ENCODE measurements at regions not wholly inside any gene's neighbourhood (a gene's known extent, or its start where the extent isn't known, plus 50 kb on each side); places are given as distances from the start of the nearest gene placed in this dataset.

GRCh38 chr2:235170016-235170415, 218.2 kb downstream of the SH3BP4 start:
- DNase-seq: peak; percentile 44
- Histone ChIP-seq H3K36me3 (replicated peaks) (no peaks in the 10 kb centered on the region), H3K27ac (no peak overlapping the region), H3K27me3 (replicated peaks) (no peaks in the 10 kb centered on the region), H3K4me3 (ENCODE audit: low read depth, low read length) (no peak overlapping the region)
- in situ Hi-C loops (cut with HindIII; ENCODE audit: low pct_ligation_motif_present, low sequenced_read_pairs): no loop called here
- TF ChIP-seq CTCF (IDR thresholded peaks at IDR 0.05; ENCODE audit: low read depth, low read length, missing control alignments): no peak

DNA sequence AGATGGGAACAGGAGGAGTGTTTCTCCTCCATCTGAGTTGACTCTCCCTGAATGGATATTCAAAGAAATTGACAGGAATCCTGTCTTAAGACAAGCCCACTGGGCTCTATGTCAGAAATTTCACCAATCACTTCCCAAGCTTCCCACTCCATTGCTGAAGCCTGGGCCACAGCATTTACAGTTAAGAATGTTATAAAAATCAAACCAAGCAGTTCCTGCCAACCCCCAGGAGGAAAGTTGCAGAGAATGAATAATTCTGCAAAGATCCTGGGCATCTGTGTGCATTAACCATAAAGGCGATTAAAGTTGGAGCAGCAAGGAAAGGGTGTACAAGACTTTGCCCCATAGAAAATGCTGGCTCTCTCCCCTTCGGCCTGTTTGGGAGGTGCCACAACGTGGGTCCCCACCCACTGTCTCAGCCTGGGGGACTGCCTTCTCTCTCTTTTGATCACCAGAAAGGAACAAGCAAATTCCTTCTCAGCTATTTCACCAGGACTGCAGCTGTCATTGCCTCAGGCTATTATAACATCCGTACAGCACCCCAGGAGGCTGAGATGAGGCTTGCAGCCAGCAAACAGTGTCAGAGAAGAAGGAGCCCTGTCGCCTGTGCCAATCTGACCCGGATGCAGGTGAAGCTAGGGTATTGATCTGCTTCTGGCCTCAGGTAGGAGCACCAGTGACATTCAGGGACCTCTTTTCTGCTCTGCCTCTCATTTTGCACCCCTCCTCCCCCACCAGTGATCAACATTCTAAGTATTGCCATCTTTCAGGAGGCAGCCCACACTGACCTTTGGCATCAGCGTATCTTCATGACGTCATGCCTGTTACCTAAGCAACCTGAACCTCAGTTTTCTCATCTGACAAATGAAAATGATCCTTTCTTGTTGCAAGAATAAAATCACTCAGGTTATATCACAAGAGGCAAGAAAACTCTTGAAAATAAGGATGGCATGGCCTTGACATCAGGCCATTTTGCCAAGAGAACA, 219.0 kb downstream of the SH3BP4 start:
- peak; percentile 77 for DNase-seq
- H3K27ac ChIP-seq: peak overlapping the region; percentile 53
- no peaks in the 10 kb centered on the region for H3K27me3 ChIP-seq (replicated peaks)
- in situ Hi-C loops (cut with HindIII; ENCODE audit: low pct_ligation_motif_present, low sequenced_read_pairs): no loop called here
- no peak overlapping the region for H3K4me3 ChIP-seq (ENCODE audit: low read depth, low read length)
- no peaks in the 10 kb centered on the region for H3K36me3 ChIP-seq (replicated peaks)
- peak; percentile 69 for TF ChIP-seq CTCF (IDR thresholded peaks at IDR 0.05; ENCODE audit: low read depth, low read length, missing control alignments)

DNA sequence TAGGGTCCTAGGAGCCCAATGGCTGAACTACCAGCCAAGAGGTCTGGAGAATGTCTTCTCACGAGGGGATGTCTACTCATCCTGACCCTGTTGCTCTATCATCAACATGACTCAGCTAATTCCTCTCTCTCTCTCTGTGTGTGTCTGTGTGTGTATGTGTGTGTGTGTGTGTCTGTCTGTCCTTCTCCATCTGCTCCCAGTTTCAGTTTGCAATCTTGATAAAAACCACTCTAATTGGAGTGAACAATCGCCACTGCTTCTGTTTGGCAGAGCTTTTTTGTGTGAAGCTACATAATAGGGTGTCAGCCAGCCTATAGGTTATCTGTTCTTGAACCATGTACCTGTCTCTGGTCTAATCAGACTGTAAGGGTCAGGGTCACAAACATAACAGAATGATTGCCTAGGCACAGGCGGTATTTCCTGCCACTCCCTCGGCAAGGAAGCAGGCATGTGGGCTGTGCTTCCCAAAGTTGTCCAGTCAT, 219.8 kb downstream of the SH3BP4 start:
- in situ Hi-C loops (cut with HindIII; ENCODE audit: low pct_ligation_motif_present, low sequenced_read_pairs): no loop called here
- DNase-seq: peak; percentile 80
- H3K36me3 ChIP-seq (replicated peaks): no peaks in the 10 kb centered on the region
- no peak overlapping the region for H3K4me3 ChIP-seq (ENCODE audit: low read depth, low read length)
- no peaks in the 10 kb centered on the region for H3K27me3 ChIP-seq (replicated peaks)
- peak overlapping the region; percentile 53 for H3K27ac ChIP-seq
- TF ChIP-seq CTCF (IDR thresholded peaks at IDR 0.05; ENCODE audit: low read depth, low read length, missing control alignments): no peak

DNA sequence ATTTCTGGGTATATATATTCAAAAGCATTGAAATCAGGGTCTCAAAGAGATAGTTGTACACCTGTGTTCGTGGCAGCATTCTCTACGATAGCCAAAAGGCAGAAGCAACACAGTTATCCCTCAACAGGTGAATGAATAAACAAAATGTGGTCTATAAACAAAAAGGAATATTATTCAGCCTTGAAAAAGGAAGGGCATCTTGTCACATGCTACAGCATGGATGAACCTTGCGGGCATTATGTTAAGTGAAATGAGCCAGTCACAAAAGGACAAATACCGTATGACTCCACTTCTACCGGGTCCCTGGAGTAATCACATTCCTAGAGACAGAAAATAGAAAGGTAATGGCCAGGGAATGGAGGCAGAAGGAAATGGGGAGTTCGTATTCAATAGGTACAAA, 228.8 kb downstream of the SH3BP4 start:
- in situ Hi-C loops (cut with HindIII; ENCODE audit: low pct_ligation_motif_present, low sequenced_read_pairs): no loop called here
- H3K4me3 ChIP-seq (ENCODE audit: low read depth, low read length): no peak overlapping the region
- TF ChIP-seq CTCF (IDR thresholded peaks at IDR 0.05; ENCODE audit: low read depth, low read length, missing control alignments): no peak
- H3K27ac ChIP-seq: no peak overlapping the region
- no peaks in the 10 kb centered on the region for H3K36me3 ChIP-seq (replicated peaks)
- no peak for DNase-seq
- no peaks in the 10 kb centered on the region for H3K27me3 ChIP-seq (replicated peaks)

DNA sequence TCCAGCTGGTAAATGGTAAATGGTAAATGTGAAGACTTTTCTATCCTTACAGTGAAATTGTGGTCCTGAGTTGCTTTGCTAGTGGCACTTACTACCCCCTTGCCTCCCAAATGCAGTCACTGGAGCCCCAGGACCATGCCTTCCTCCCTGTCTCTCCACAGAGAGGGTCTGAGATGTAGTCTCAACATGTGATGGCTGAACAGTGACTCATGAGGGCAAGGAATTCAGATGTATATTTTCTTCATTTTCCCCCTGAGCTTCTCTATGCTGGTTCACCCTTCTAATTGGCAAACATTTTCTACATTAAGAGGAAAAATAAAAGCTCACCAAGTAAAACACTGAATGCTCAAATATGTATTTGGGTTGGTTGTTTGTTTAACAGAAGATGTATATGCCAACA, 232.0 kb downstream of the SH3BP4 start:
- H3K36me3 ChIP-seq (replicated peaks): no peaks in the 10 kb centered on the region
- in situ Hi-C loops (cut with HindIII; ENCODE audit: low pct_ligation_motif_present, low sequenced_read_pairs): no loop called here
- TF ChIP-seq CTCF (IDR thresholded peaks at IDR 0.05; ENCODE audit: low read depth, low read length, missing control alignments): no peak
- DNase-seq: no peak
- no peaks in the 10 kb centered on the region for H3K27me3 ChIP-seq (replicated peaks)
- H3K27ac ChIP-seq: no peak overlapping the region
- no peak overlapping the region for H3K4me3 ChIP-seq (ENCODE audit: low read depth, low read length)

Data from brain microvascular endothelial cell (primary cell).